ENCODE measurements at regions not wholly inside any gene's neighbourhood (a gene's known extent, or its start where the extent isn't known, plus 50 kb on each side); places are given as distances from the start of the nearest gene placed in this dataset.

DNA sequence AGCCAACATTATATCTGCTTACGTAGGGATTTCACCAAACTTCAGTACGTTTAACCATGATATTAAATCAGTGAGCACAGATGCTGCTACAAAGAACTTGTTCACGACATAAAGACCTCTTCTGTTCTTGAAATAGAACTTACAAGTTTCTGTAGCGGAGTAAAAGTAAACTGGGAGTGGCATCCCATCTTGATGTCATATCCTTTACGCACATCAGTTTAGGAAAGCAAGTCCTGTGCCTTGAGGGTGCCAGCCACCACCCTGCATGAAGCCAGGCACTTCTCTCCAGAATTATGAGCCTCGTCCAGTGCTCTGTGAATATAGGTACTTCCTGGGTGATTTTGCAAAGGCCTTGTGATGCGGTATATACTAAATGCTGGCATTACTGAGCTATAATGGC is 122.6 kb downstream of the BTBD3 start:
- no peak for TF ChIP-seq CTCF (conservative IDR thresholded peaks at IDR 0.05; ENCODE audit: low read length)
- no peak for DNase-seq (ENCODE audit: low read depth)
- H3K4me3 ChIP-seq (ENCODE audit: low read length), result no peak overlapping the region

DNA sequence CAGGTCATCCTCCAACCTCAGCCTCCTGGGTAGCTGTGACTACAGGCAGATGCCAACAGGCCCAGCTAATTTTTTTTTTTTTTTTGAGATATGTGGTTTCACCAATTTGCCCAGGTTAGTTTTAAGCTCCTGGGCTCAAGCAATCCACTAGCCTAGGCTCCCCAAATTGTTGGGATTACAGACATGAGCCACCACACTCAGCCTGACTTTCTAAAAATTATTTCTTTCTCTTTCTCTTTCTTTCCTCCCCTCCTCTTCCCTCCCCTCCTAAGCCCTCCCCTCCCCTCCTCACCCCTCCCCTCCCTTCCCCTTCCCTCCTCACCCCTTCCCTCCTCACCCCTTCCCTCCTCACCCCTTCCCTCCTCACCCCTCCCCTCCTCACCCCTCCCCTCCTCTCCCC is 127.3 kb downstream of the BTBD3 start:
- DNase-seq (ENCODE audit: low read depth), result no peak
- no peak for TF ChIP-seq CTCF (conservative IDR thresholded peaks at IDR 0.05; ENCODE audit: low read length)
- no peak overlapping the region for H3K4me3 ChIP-seq (ENCODE audit: low read length)

GRCh38 chr20:12047838-12048432 is 130.2 kb downstream of the BTBD3 start:
- DNase-seq (ENCODE audit: low read depth), result peak; percentile 18
- TF ChIP-seq CTCF (conservative IDR thresholded peaks at IDR 0.05; ENCODE audit: low read length), result no peak
- H3K4me3 ChIP-seq (ENCODE audit: low read length), result no peak overlapping the region

DNA sequence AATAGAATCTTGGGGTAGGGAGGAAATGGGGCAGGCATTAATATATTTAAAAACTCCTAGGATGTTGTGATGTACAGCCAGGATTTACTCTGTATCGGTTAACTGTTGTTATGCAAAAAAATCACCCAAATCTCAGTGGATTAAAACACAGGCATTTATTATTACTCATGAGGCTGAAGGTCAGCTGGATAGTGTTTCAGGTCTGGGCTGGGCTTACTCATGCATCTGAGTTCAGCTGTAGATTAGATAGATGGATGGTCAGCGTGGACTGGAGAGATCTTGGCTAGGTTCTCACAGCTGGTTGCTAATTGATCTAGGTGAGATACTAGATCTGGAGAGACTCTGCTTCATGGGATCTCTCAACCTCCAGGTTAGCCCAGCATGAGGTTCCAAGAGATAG is 131.4 kb downstream of the BTBD3 start:
- no peak for DNase-seq (ENCODE audit: low read depth)
- no peak for TF ChIP-seq CTCF (conservative IDR thresholded peaks at IDR 0.05; ENCODE audit: low read length)
- no peak overlapping the region for H3K4me3 ChIP-seq (ENCODE audit: low read length)

- DNase-seq (ENCODE audit: low read depth), result no peak
- TF ChIP-seq CTCF (conservative IDR thresholded peaks at IDR 0.05; ENCODE audit: low read length), result no peak
- no peak overlapping the region for H3K4me3 ChIP-seq (ENCODE audit: low read length)
Observed at GRCh38 chr20:12051206-12052163, 133.8 kb downstream of the BTBD3 start.

DNA sequence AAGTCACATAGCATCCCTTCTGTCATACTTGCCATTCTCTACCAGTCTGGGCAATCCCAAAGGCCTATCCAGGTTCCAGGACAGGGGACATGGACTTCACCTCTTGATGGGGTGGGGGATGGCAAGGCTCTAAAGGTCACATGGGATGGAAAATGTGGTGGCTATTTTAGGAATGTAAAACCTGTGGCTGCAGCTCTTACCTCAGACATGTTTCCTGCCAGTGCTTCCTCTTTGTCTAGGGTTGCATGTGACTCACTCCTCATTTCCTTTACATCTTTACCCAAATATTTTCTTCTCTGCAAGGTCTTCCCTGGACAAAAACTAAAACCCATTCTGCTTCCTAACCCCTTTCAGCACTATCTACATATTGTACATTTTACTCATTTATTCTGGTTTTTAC is 135.7 kb downstream of the BTBD3 start:
- H3K4me3 ChIP-seq (ENCODE audit: low read length), result no peak overlapping the region
- DNase-seq (ENCODE audit: low read depth), result peak; percentile 60
- no peak for TF ChIP-seq CTCF (conservative IDR thresholded peaks at IDR 0.05; ENCODE audit: low read length)

DNA sequence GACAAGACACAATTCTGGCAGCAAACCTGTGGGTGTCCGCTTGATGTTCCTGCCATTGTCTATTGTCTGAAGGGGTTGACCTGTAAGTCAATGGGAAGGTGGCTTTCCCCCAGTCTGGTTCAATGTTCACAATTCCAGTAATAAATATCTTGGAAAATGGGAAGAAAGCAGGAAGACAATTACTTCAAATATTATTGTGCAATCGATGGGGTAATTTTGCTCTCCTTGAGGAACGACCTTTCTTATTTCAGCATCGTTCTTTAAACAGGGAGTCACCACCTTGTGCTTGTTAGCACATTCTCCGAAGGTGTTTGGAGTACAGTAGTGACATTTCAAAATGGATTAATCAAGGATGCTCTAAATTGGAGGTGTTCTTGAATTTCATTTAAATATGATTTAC is 136.9 kb downstream of the BTBD3 start:
- H3K4me3 ChIP-seq (ENCODE audit: low read length), result no peak overlapping the region
- no peak for DNase-seq (ENCODE audit: low read depth)
- TF ChIP-seq CTCF (conservative IDR thresholded peaks at IDR 0.05; ENCODE audit: low read length), result no peak
